Activated CD4-positive, alpha-beta T cell treated with anti-CD3 and anti-CD28 coated beads, Interleukin-2, amount 50 U/mL, for 16 hours (primary cell): ENCODE measurements at regions not wholly inside any gene's neighbourhood (a gene's known extent, or its start where the extent isn't known, plus 50 kb on each side); places are given as distances from the start of the nearest gene placed in this dataset.

Experiments
- DNase-seq: peaks from one replicate; pipeline ENCODE4 v3.0.0-alpha.2; 2020

DNA sequence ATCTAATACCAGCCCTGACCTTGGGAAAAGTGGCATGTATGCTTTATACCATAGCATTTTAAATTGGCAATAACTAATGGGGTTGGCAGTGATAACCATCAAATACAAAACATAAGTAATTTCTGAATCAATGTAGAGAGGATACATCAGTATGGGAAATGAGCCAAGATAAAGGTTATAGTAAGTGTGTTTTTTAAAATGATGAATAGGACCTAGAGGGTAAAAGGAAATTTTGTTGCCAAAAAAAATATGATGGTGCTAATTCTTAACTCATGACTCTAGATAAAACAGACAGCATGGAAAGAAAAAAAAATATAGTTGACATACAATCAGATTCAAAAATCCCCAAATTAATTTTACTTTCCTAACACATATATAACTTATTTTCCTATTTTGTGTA, 75.4 kb upstream of the ROBO1 start:
- DNase-seq, result no peak

DNA sequence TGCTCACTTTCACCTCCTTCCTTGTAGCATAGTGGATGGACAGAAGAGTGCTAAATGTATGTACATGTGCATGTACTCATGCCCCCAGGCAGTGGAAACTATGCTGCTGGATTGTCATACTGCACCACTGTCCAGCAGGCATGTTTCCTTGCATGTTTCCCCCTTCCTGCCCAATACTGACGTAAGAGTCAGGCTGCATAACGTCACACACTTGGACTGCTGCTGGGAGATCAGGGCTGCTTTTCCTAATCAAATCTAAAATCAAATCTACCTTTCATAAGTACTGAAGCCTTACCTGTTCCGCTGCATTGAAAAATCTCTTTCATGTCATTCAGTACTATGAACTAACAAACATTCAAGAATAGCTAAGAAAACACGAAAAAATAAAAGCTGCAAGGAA, 67.9 kb upstream of the ROBO1 start:
- DNase-seq, result no peak

DNA sequence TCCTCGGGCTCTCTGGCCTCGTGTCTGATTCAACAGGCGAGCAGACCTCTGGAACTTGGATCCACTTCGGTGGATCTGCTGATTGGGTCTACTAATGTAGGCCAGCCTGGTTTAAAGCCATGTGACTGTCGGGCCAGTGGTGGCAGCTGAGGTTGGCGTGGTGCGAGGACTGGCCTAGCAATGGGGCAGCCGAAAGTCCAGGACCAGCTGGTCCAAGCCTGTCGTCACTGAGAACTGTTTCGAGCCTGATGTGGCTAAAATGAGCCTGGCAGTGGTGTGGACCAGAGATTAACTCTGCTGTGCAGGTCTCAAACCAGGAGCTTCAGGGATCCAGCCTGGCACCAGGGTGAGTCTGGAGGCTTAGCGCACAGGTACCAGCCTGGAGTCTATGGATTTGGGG, 56.4 kb upstream of the ROBO1 start:
- DNase-seq, result no peak

DNA sequence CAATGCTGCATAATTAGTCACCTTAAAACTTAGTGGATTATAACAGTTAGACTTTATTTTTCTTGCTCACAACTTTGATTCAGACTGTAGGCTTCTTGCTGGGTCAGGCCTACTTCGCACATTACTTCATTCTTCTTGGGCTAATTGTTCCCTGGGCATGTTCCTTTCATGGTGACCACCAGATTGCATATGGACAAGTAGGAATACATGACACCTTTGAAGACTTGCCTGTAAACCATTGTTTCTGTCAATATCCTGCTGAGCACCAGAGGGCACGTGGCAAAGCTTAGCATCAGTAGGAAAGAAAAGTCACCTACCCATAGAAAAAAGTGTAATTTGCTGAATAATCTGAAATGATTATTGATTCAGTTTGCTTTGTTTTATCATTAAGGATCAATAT, 54.3 kb upstream of the ROBO1 start:
- DNase-seq, result no peak

DNA sequence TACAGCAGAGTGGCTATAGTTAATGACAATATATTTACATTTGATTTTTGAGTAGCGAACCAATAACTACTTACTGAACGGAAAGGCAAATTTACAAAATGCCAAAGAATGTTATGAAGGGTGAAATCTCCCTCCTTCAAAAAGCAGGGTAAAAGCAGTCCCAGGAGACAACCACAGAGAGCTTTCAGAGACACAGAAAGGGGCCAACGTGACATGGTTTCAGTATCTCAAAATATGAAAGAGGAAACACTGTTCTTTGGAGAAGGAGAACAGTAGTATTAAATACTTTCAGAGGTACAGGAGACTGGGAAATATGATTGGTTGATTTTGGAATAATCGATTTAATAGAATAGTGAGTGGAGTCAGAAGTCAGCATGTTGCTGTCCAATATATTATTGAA, 52.3 kb upstream of the ROBO1 start:
- DNase-seq, result no peak

DNA sequence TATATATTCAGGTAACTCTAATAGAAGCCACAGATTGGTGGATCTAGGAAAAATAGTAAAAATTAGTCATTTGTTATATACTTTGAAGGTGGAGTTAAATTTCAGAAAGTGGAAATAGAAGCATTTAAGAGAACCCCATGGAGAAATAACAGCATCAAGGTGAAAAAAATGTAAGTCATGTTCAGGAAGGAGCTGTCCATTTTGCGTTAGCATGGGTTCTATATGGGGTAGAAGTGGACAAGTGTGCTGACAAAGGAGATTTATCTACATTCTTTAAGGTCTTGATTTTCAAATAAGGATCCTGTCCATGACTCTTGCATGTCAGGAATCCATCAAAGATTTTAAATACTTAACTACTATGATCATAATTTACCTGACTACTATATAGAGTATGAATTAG, 50.2 kb upstream of the ROBO1 start:
- no peak for DNase-seq
